C1 segment of cervical spinal cord (tissue), 14 donors: ENCODE measurements at regions not wholly inside any gene's neighbourhood (a gene's known extent, or its start where the extent isn't known, plus 50 kb on each side); places are given as distances from the start of the nearest gene placed in this dataset.
"Not testable (repeated sequence)": the region's sequence is repeated elsewhere in the genome, so short reads cannot be mapped to it uniquely, and the experiment has no call there.

Source experiments
- DNase-seq, 14 donors: peaks; one replicate each; lab custom pipeline; 2025; lab: John Stamatoyannopoulos, UW

DNA sequence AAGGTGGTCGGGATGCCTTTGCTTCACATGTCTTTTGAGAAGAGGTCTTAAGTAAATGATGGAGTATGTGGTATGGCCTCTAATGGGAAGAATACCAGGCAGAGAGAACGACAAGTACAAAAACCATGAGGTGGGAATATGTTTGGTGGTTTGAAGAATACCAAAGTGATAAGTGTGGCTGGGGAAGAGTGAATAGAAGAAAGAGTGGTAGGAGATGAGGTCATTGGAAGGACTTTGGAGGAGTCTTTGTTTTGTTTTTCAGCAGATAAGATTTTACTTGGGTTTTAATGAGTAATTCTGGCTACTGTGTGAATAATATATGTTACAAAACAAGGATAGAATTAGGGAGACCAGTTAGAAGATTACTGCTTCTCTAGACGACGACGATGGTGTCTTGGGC, 515.4 kb downstream of the RAB38 start:
- DNase-seq = no peak

DNA sequence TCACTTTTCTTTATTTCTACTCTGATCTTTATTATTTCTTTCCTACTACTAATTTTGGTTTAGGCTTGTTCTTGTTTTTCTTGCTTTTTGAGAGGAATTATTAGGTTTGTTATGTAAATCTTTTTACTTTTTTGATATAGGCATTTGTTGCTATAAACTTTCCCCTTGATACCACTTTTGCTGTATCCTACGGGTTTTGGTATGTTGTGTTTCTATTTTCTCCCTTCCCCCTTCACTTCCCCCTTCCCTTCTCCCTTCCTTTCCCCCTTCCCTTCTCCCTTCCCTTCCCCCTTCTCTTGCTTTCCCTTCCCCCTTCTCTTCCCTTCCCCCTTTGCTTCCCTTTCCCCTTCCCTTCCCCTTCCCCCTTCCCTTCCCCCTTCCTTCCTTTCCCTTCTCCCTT, 529.6 kb downstream of the RAB38 start:
- no peak for DNase-seq

DNA sequence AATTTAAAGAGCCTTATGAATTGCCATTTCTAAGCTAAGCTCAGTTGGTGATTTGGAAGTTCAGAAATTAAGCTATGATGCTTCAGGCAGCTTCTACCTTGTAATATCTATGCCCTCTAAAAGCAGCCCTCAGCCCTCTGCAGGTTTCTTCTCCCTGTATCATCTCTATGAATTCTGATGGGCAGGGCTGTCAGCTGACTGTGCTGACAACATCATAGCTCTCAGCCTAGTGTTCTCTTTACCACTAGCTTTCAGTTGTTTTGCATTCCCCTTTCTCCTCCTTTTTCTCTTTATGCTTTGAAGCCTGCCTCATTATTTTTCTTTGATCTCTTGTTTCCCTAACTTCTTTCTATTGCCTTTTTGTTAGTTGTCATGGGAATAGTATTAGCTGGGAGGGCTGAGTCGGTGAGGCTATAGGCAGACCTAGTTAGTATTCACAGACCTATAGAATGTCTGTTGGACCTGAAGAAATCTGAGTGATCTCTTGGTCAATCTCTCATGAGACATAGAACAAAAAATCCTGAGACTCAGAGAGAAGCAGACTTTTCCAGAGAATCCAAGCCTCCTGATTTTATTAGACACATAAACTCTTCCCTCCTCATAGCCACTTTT, 535.4 kb downstream of the RAB38 start:
- DNase-seq = no peak

- DNase-seq = no peak
Measured at GRCh38 chr11:87635001-87635400, 540.2 kb downstream of the RAB38 start.

DNA sequence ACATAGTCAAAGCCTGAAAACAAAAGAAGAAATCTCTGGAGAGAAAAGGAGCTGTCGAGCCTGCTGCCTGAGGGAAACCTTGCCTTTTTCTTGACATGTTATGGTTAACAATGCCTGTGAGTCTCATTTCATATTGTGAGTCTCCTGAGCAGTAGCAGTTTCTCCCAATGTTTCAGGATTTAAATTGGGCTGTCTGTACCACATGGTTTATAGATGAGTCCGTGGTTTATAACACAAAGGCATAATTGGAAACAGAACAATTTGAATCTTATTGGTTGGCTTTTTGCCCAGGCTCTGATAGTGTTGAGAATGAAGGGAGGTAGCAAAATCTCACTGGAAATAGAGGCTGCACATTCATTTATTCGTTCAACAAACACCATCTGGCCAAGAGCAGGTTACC, 540.9 kb downstream of the RAB38 start:
- no peak for DNase-seq

DNA sequence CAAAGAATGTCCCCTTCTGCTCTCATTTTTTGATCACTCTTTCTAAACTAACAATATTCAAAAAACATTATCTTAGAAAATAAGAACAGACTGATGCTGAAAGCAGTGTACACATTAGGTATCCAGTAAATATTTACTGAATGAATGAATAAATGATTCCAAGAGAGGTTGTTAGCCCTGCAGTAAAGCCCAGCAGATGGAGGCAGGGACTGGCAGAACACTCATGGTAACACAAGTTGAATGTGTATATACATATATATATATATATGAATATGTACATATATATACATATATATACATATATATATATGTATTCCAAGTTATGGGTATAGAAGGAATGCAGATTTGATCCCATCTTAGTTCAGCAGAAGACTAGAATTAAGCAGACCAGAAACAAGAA, 546.3 kb downstream of the RAB38 start:
- no peak for DNase-seq

- no peak for DNase-seq
Measured at GRCh38 chr11:87628026-87628580, 547.1 kb downstream of the RAB38 start.

GRCh38 chr11:87623531-87624365, 551.5 kb downstream of the RAB38 start:
- not testable (repeated sequence) for DNase-seq

DNA sequence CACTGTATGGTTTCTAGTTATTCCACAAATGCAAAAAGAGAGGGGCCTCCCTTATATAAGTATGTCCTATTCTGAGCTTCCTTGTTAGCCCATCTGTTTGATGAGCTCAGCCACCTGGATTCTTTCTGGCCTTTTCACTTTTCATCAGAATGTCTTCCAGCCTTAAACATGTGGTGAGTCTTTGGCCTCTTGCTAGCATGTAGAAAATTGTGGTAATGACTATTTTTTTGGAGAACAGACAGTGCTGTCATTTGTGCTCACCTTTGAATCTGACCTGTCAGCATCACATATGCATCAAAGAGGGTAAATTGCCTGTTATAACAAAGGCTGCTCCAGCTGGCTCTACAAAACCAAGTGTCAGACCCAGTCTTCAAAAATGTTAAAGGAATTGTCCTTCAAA, 558.7 kb downstream of the RAB38 start:
- no peak for DNase-seq

- DNase-seq = no peak
Measured at GRCh38 chr11:87604350-87604749, 566.6 kb downstream of the TMEM135 start.

DNA sequence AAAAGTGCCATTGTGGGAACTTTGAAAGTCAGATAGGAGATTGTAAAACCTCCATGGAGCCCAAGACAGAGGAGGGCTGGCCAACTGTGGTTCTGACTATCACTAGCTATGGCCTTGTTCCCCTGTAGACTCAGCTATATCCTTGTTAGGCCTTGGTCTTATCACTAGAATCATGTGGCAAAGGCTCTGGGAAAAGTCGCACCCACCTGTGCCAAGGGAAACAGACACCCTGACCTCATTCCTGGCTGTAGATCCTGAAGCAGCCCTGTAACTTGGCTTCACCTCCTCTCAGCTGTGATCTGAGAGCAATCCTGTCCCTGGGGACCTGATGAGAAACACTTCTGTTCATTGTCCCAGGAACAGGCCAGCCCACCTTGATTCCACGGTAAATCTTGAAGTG, 566.2 kb downstream of the TMEM135 start:
- no peak for DNase-seq

- DNase-seq = no peak
Measured at GRCh38 chr11:87602776-87603175, 565.0 kb downstream of the TMEM135 start.

DNA sequence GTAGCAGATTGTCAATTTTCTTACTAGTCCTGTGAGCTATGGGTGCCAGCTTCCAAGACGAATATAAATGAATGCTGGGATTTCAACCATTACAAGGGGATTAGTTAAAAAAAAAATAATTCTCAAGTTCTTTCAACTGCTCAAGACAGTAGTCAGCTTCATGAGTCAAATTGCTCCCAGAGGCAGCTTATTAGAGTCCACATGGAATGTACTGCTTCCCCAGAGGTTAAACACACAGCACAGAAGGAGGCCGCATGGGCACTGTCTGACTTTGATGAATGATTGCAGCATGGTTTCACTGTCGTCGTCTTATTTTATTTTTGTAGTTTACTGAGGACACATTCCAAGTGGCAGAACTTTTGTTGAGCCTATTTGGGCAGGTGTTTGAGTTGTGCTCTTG, 563.2 kb downstream of the TMEM135 start:
- no peak for DNase-seq

DNA sequence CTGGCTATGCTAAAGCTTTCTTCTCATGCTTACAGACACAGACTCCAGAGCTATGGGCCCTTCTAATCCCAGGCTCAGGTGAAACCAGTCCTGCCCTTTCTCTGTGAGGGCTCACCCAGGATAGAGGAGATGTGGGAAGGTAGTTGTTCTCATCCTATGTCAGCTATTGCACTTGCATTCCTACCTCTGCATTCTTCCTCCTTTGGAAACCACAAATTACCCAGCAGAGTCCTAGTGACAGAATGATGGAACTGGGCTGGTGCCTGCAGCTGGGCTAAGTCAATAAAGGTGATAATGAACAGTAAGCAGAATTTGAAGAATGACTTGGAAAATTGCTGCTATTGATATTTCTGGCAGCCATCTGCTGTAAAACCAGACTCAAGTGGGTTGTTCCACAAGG, 560.0 kb downstream of the TMEM135 start:
- DNase-seq = no peak

DNA sequence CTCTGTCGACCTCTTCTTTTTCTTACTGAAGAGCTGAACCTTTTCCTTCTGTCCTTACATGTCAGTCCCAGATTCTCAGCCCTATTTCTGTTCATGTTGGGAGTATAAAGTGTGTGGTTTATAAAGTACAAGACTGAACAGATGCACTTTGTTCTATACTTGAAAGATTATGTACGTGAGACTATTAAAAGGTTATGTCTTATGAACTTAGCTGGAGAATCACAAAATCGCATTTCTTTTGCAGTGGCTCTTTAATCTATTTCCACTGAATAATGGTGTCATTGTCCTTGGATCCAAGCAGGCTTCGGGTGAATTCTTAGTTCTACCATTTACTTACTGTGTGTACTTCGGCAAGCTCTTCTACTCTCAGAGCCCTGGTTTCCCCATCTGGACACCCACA, 558.4 kb downstream of the TMEM135 start:
- no peak for DNase-seq

DNA sequence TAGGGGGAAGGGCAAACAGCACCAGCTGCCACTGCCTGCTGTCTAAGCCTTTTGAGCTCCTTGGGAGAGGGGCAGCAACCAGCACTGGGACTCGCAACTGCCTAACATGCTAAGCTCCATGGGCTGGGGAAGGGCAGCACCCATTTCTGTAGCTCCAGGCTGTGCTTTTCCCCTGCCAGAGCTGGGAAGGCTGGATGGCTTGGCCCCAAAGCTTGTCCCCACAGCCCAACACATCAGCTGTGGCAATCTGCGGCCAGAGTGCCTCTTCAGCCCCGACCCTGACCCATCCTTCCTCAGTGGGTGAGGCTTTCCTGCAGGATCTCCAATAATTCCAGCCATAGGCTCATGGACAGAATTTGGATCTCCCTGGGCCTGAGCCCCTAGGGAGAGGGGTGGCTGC, 551.3 kb downstream of the TMEM135 start:
- no peak for DNase-seq

GRCh38 chr11:87585613-87586012, 547.9 kb downstream of the TMEM135 start:
- DNase-seq = not testable (repeated sequence)

GRCh38 chr11:87583931-87584330, 546.2 kb downstream of the TMEM135 start:
- DNase-seq = no peak

DNA sequence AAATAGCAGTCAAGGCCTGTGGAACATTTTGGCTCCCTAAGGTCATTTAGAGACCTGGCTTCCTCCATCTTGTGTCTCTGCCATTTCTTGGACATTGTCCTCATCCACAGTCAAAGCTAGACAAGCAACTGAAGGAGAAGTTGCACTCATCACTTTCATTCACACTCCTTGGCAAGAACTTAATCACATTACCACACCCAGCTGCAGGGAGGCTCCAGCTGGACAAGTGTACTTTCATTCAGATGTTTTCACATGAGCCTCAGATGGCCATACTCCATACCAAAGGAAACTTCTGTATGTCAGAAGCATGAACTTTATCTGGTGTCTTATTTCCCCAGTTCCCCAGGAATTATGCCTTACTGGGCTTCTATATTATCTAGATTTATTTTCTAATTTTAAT, 537.4 kb downstream of the TMEM135 start:
- no peak for DNase-seq

GRCh38 chr11:87574193-87574592, 536.5 kb downstream of the TMEM135 start:
- no peak for DNase-seq

DNA sequence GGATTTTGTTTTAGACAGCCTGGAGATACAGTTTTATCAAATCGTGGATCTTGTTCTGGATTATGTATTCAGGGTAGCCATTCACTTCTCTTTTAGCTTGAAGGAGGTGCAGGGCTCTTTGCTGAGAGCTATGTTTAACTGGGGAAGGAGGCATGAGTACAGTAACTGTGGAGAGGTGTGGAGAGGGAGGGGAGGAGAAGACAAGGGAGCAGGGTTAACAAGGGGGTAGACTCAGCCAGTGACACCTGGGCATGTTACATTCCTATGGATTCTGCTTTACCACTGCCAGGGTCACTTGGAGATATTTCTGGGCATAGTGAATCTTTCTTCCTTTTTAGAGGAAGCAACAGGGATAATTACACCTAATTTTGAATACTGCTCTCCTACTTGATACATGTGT, 536.0 kb downstream of the TMEM135 start:
- DNase-seq = no peak

DNA sequence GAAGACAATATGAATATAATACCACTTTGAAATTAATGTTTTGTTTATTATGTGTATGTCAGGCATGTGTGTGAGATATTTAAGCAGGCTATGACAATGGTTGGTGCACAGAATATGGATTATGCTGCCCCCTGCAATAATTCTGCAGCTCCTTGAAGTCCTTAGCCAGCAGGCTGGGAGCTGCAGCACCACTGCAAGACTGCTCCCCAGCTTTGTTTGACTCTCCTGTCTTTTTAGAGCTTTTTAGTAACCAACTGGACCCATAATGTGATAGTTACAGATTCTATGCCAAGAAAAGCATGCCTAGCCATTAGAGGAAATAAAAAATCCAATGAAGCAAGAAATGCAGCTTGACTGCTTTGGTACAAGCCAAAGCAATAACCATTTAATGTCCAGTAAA, 535.1 kb downstream of the TMEM135 start:
- DNase-seq = no peak

- DNase-seq = no peak
Measured at GRCh38 chr11:87560352-87560751, 522.6 kb downstream of the TMEM135 start.
